SH-SY5Y (cell line): ENCODE measurements at regions not wholly inside any gene's neighbourhood (a gene's known extent, or its start where the extent isn't known, plus 50 kb on each side); places are given as distances from the start of the nearest gene placed in this dataset.

Experiments used
- GATA2 ChIP-seq: IDR thresholded peaks from 2 replicates; pipeline ENCODE4 v1.6.1; 2011; ENCODE audit warnings: mild to moderate bottlenecking, low read depth, low read length
- GATA3 ChIP-seq: IDR thresholded peaks from 2 replicates; pipeline ENCODE4 v1.6.1; 2011; ENCODE audit warnings: low read depth, mild to moderate bottlenecking, low read length, moderate library complexity

DNA sequence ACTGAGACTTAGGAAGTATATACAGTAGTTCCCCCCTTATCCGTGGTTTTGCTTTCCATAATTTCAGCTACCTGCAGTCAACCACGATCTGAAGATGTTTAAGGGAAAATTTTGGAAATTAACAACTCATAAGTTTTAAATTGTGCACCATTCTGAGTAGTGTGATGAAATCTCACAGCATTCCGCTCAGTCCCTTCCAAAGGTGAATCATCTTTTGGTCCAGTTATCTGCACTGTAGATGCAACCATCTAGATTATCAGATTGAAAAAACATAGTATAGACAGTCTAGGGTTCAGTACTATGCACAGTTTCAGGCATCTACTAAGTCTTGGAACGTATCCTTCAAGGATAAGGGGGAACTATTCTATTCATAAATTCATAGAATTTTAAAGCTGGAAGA is 109.0 kb downstream of the ANXA3 start:
- TF ChIP-seq GATA3: no peak
- no peak for TF ChIP-seq GATA2

DNA sequence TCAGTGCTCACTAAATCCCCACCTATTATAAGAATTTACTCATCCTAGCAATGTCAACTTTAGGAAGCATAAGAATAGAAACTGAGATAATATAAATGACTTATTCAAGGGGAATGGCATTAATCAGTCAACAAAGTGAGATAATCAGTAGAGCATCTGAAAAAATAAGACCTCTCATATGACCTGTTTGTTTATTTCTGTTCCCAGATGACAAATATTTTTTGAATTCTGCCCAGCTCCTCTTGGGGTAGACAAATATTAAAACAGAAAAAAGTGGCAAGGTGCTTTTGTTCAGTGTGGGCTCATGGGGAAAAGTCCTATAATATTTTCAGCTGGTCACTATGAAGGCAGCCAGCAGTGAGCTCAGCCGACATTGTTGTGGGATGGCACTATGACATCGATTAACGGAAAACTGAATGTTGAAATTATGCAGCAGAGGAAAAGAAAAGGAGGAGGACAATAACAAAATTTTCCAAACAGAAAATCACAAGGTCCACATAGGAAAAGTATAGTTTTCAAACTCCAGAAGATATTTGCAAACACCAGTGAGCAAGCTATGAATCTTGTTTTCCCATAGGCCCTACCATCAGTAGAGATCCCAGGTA is 109.6 kb downstream of the ANXA3 start:
- TF ChIP-seq GATA3 (no peak), GATA2 (no peak)

DNA sequence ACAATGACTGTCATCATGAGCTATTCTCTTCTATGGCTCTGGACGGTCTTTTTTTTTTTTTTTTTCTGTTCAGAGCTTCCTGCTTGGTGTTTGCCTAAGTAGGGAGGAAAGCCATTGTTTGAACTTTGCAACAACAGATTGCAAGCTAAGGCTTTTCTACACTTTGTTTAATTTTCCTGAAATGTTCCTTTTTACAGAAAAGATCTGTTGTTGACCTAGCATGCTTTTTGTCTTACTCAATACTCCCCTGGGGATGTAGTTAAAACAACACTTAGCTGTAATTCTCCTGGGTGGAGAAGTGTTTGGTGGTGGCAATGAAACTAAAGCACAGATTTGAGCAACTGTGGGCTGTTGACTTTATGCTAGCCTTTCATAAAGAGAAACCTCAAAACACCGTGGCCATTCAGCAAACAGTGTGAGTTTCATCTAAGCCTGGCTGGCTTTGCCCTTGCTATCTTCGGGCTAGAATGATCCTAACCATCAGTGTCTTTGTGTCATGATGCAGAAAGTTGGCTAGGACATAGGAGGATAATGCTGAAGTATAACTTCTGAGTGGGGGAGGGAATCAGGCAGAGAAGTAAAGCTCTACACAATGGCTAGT is 110.5 kb downstream of the ANXA3 start:
- TF ChIP-seq GATA2 (no peak), GATA3 (no peak)

DNA sequence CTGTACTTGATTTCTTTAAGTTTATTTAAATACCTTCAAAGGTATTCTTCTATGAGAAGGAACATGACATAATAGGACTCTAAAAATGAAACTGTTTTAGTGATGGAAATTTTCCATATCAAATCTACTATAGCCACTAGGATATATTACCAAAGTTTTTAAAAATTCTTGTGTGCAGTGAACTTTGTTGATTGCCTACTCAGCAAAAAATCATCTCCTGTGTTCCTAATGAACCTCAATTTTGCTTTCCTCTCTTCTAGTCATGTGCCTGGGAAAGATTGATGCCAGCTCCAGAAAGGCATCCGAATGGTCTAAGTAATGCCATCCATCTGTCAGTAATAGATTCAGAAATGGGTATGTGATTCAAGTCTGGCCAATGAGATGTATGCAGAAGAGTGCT is 111.1 kb downstream of the ANXA3 start:
- no peak for TF ChIP-seq GATA3
- no peak for TF ChIP-seq GATA2

DNA sequence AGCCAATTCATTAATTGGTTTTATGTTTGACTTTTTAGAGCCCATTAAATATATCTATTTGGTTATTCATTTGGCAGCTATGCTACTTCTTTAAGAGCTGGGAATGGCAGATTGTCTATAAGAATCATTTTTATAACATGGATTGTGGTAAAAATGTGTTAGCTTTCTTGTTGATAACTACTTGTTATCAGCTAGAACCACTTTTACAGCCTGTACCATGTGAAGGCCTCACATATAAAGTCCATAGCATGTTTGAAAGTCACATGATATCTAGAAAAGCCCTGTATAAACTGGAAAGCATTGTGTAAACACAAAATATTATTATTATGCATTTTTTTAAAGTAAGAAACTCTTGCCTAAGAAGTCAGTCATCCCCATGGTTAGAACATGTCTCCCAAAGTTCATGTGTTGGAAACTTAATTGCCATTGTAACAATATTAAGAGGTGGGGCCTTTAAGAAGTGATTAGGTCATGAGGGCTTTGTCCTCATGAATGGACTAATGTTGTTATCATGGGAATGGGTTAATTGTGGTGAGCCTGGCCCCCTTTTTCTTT is 110.9 kb upstream of the BMP2K start:
- no peak for TF ChIP-seq GATA3
- TF ChIP-seq GATA2: no peak

DNA sequence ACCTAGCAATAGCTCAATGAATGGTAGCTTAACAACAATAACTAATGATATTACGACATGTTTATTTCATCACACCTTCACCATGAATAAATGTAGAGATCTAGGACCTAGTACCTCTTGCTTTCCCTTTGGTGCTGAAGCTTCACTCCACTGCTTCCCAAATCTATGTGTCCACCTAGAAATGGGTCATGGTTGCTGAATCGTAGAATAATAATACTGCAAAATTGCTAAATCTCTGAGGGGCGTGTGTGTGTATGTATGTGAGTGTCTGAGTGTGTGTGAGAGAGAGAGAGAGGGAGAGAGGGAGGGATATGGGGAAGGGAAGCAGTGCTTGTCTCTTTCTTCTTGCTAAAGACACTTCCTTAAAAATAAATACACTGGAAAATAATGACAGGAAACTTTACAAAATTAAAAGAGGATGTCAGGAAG is 109.3 kb upstream of the BMP2K start:
- TF ChIP-seq GATA3 (no peak), GATA2 (no peak)

DNA sequence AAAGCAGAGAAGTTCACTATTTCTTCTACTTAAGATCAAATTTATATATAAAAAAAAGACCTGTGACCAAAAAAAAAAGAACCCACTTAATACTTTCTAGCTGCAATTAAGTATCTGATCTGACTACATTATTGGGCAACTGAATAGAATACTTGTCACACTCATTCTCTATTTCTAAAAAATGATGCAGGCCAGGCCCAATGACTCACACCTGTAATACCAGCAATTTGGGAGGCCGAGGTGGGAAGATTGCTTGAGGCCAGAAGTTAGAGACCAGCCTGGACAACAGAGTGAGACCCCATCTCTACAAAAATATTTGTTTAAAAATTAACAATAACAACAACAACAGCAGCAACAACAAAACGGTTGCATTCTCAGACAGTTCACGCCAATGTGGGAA is 108.8 kb upstream of the BMP2K start:
- TF ChIP-seq GATA2 (no peak), GATA3 (no peak)

DNA sequence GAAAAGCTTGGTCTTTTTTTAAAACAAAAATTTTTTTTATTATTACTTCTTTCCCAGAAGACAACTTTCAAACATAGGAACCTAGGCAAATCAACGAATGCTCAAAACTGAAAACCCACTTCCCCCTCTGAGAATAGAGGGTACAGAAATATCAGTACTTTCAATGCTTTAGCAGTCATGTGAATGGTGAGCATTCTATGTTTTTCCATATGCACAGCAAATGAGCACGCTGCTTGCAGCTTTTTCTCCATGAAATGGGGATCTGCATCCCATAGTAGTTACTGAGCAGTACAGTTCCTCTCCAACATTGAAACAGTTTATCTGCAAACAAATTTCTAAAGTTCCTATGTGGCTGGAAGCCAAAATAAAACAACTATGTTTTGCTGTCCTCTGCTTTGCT is 108.4 kb upstream of the BMP2K start:
- no peak for TF ChIP-seq GATA3
- TF ChIP-seq GATA2: no peak

DNA sequence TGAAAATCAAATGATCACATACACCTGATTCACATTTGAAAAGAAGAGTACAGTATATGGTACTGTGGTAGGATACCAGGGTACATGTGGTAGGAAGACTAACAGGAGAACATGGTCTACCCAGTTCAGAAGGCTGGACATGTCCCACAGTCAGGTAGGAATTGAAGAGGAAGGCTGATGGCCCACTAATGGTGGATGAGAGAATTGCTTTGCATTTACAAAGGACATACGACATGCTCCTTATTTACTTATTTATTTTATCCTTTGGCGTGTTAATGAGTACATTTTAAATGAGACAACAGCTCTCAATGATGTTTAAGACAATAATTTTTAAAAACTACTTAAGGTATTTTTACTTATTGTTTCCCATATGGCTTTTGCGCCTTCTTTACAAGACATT is 106.7 kb upstream of the BMP2K start:
- TF ChIP-seq GATA3: no peak
- TF ChIP-seq GATA2: no peak

DNA sequence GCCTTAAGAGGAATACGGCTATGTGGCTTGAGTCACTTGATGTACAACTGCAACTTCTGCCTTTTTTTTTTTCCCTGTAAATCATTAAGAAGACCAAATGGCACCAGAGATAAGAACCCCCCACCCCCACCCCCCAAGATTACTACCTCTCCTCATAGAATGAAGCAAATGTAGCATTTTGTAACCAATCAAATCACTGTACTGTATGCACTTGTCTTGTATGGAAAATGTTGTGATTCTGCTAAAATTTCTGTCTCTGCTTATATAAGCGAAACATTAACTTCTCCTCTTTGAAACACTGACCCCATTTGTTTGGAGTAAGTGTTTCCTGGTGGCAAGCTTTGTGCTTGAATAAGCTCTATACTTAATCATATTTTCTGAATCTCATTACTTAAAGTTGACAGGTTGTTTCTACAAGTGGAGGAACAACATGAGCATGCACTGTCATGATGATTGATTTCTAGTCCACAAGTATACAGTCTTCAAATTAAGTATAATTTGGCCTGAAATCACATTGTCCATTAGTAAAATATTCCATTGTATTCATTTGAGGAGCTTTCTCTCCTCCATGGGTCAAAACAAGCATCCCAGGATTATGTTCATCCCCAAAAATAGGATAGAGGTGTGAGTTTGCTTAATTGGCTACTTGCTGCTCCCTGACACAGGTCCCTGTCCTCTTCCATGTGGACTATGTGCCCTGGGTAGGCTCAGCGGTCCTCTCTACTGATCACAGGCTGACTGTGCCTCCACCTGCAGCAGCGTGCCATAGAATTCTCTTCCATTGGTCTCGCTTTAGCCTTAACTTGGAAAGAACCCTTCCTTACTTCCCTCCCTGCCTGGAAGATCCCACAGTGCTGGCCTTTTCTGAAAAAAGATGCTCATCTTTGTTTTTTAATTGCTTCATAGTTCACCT is 104.0 kb upstream of the BMP2K start:
- TF ChIP-seq GATA3: no peak
- TF ChIP-seq GATA2: no peak

DNA sequence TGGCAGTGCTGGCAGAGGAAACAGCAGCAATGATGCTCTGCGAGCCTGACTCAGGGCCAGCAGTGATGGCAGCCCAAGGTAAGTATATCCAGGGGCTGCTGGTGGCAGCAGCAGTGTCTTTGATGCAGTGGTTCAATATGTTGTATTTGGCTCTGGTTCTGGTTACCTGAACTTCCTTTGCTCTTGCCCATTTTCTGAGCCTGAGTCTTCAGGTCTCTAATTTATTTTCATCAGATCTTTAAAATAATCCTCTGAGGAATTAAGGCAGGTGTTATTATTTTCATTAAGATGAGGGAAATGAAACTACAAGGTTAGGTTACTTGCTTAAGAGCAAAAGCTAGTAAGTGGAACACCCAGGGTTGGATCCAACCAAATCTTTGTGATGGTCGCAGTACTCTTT is 102.8 kb upstream of the BMP2K start:
- TF ChIP-seq GATA3: no peak
- TF ChIP-seq GATA2: no peak

DNA sequence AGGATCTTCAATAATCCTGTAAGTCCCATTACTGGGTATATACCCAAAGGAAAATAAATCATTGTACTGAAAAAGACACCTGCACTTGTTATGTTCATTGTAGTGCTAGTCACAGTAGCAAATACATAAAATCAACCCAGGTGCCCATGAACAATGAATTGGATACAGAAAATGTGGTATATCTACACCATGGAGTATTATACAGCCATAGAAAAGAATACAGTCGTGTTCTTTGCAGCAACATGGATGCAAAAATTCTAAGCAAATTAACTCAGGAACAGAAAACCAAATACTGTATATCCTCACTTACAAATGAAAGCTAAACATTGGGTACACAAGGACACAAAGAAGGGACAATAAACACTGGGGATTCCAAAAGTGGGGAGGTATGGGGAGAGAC is 100.8 kb upstream of the BMP2K start:
- no peak for TF ChIP-seq GATA2
- TF ChIP-seq GATA3: no peak

DNA sequence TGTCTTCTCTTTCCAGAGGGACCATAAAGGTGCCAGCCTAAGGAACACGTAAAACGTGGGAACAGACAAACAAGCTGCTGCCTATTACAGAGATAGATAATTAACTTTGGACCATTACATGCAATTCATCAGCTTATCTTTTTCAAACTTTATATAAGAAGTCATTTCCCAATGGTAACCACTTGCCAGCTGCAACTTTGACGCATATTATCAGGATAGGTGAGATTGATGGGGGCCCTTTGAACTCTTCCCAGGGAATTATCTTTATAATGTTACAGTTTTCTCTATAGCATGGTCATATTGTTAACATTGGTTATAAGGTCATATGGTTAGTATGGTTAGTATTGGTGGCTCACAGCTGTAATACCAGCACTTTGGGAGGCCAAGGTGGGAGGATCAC is 94.1 kb upstream of the BMP2K start:
- no peak for TF ChIP-seq GATA3
- no peak for TF ChIP-seq GATA2

DNA sequence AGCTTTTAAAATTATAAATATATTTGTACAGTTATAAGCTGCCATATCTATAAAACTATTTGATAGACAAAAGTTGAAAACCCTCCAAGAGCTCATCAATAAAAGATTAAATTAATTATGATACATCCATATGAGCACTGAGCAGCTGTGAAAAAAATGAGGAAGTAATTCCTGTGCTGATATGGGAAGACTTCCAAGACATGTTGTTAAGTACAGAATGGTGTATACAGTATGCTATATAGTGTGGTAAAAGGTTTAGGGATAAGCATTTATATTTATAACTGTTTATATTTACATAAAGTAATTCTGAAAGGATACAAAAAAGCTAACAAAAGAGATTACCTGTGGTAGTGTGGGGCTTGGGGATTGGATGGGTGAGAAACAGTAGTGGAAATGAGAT is 92.8 kb upstream of the BMP2K start:
- no peak for TF ChIP-seq GATA3

DNA sequence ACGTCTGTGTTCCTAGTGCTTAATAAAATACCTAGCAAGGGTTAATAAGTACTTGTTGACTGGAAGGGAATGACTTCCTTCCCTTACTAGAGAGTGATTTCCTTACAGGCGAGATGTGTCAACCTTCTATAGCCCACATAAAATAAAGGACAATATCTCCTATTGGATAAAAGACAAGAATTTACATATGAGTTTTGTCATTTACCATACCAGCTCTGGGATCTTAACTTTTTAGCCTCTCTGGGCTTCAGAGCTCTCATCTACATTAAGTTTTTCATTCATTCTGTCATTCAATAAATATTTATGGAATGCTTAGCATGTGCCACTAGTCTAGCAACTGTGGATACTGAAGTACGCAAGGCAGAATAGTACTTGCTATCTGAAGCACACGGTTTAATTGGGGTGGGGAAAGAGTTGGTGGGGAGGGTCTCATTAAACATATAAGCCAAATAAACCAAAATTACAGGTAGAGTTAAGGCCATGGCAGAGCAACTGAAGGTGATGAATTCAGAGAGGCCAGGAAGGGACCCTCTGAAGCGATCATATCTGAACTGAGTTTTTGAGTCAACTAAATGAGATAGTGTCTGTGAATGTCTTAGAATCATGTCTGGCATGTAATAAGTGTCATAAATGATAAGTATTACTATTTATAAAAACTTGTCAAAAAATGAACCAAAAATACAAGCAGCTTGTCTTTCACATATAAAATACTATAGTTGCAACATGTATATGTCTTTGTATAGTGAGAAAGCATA is 91.6 kb upstream of the BMP2K start:
- TF ChIP-seq GATA3 (no peak), GATA2 (no peak)
